ENCODE measurements at regions not wholly inside any gene's neighbourhood (a gene's known extent, or its start where the extent isn't known, plus 50 kb on each side); places are given as distances from the start of the nearest gene placed in this dataset.

- CTCF ChIA-PET: interaction anchor here (0.5 kb wide), 1 partner anchor 61 kb away, joined by 5 read pairs; no protein-coding TSS in a partner anchor
- peak; percentile 100 for ATAC-seq
- H3K4me3 Mint-ChIP-seq: no peak overlapping the region
These were observed 150.5 kb upstream of the UBE2E2 start for GRCh38 chr3:23052620-23053019.

More at GRCh38 chr3:23052620-23053019, 150.5 kb upstream of the UBE2E2 start:
- Mint-ChIP-seq H3K27ac (no peak overlapping the region), H3K9me3 (peaks cover 25% of the 10 kb centered on the region), H3K36me3 (peaks cover 4% of the 10 kb centered on the region), H3K4me1 (peaks cover 2% of the 10 kb centered on the region; the same call in 1 of the 2 replicates), H3K27me3 (ENCODE audit: low read depth) (no peaks in the 10 kb centered on the region)
- DNase-seq (ENCODE audit: low spot score): peak; percentile 60
- no peak for TF ChIP-seq HMGXB4 (CRISPR knock-in tag; IDR thresholded peaks at IDR 0.05)
- TF ChIP-seq GRHL2 (CRISPR knock-in tag; IDR thresholded peaks at IDR 0.05; ENCODE audit: insufficient replicate concordance, severe bottlenecking): no peak
- TF ChIP-seq ZNF423 (CRISPR knock-in tag; IDR thresholded peaks at IDR 0.05): no peak
- no peak for TF ChIP-seq ZNF219 (CRISPR knock-in tag; IDR thresholded peaks at IDR 0.05; ENCODE audit: borderline replicate concordance)
- no peak for TF ChIP-seq ESRRA (CRISPR knock-in tag; IDR thresholded peaks at IDR 0.05; ENCODE audit: borderline replicate concordance)
- no peak for TF ChIP-seq STAT6 (CRISPR knock-in tag; conservative IDR thresholded peaks at IDR 0.05; ENCODE audit: low read depth)
- no peak for TF ChIP-seq USF2 (CRISPR knock-in tag; IDR thresholded peaks at IDR 0.05)
- no peak for TF ChIP-seq MXD4 (CRISPR knock-in tag; IDR thresholded peaks at IDR 0.05; ENCODE audit: borderline replicate concordance)
- no peak for TF ChIP-seq RELA (CRISPR knock-in tag; IDR thresholded peaks at IDR 0.05; ENCODE audit: borderline replicate concordance)
- no peak for TF ChIP-seq ZNF317 (CRISPR knock-in tag; IDR thresholded peaks at IDR 0.05; ENCODE audit: borderline replicate concordance, low read depth)
- TF ChIP-seq ATF2 (CRISPR knock-in tag; IDR thresholded peaks at IDR 0.05; ENCODE audit: borderline replicate concordance, low read depth): no peak
- no peak for TF ChIP-seq AR (CRISPR knock-in tag; IDR thresholded peaks at IDR 0.05)
- no peak for TF ChIP-seq E2F1 (CRISPR knock-in tag; IDR thresholded peaks at IDR 0.05)
- no peak for TF ChIP-seq CBFB (CRISPR knock-in tag; IDR thresholded peaks at IDR 0.05; ENCODE audit: low read depth)
- no peak for TF ChIP-seq TEAD4 (CRISPR knock-in tag; IDR thresholded peaks at IDR 0.05)
- TF ChIP-seq EMX1 (CRISPR knock-in tag; IDR thresholded peaks at IDR 0.05): no peak
- TF ChIP-seq SOX15 (CRISPR knock-in tag; IDR thresholded peaks at IDR 0.05): no peak
- TF ChIP-seq ERG (CRISPR knock-in tag; IDR thresholded peaks at IDR 0.05): no peak
- TF ChIP-seq AFF4 (CRISPR knock-in tag; IDR thresholded peaks at IDR 0.05; ENCODE audit: borderline replicate concordance): no peak
- no peak for TF ChIP-seq MYBL2 (CRISPR knock-in tag; IDR thresholded peaks at IDR 0.05)
- POLR2A ChIA-PET: no interaction called here

Measured in WTC11 (cell line).